GM21360 (cell line): ENCODE measurements at regions not wholly inside any gene's neighbourhood (a gene's known extent, or its start where the extent isn't known, plus 50 kb on each side); places are given as distances from the start of the nearest gene placed in this dataset.
A peak's percentile ranks its signal among the peaks of the same experiment; 100 is the strongest.

Experiments used
- ATAC-seq: cut with Tn5 transposase; IDR thresholded peaks from one replicate; pipeline ENCODE4 v1.9.1; 2021; ENCODE audit warnings: mild to moderate bottlenecking, moderate library complexity; ENCODE audit not compliant: unreplicated experiment

- ATAC-seq: no peak
These were observed 586.6 kb downstream of the INHBA start for GRCh38 chr7:41116337-41116736.

GRCh38 chr7:41114691-41115090, 588.2 kb downstream of the INHBA start:
- ATAC-seq: no peak

- no peak for ATAC-seq
These were observed 588.8 kb downstream of the INHBA start for GRCh38 chr7:41114131-41114530.

GRCh38 chr7:41113719-41114118, 589.2 kb downstream of the INHBA start:
- no peak for ATAC-seq

GRCh38 chr7:41110186-41110585, 592.7 kb downstream of the INHBA start:
- no peak for ATAC-seq

- no peak for ATAC-seq
These were observed 594.1 kb downstream of the INHBA start for GRCh38 chr7:41108821-41109220.

GRCh38 chr7:41107938-41108448, 594.9 kb downstream of the INHBA start:
- ATAC-seq: no peak

GRCh38 chr7:41107330-41107937, 595.5 kb downstream of the INHBA start:
- no peak for ATAC-seq

- ATAC-seq: no peak
These were observed 598.3 kb downstream of the INHBA start for GRCh38 chr7:41104631-41105030.

GRCh38 chr7:41103331-41103730, 599.6 kb downstream of the INHBA start:
- peak; percentile 86 for ATAC-seq

- ATAC-seq: no peak
These were observed 604.0 kb downstream of the INHBA start for GRCh38 chr7:41098846-41099245.

- no peak for ATAC-seq
These were observed 604.5 kb downstream of the INHBA start for GRCh38 chr7:41098402-41098801.

- no peak for ATAC-seq
These were observed 605.4 kb downstream of the INHBA start for GRCh38 chr7:41097501-41097900.

GRCh38 chr7:41096917-41097316, 606.0 kb downstream of the INHBA start:
- no peak for ATAC-seq

- ATAC-seq: no peak
These were observed 609.7 kb downstream of the INHBA start for GRCh38 chr7:41093141-41093540.

GRCh38 chr7:41085244-41085643, 617.6 kb downstream of the INHBA start:
- no peak for ATAC-seq

GRCh38 chr7:41084381-41084780, 618.5 kb downstream of the INHBA start:
- no peak for ATAC-seq

GRCh38 chr7:41069635-41070034, 633.3 kb downstream of the INHBA start:
- ATAC-seq: no peak

GRCh38 chr7:41067576-41067975, 635.3 kb downstream of the INHBA start:
- ATAC-seq: no peak

- no peak for ATAC-seq
These were observed 637.2 kb downstream of the INHBA start for GRCh38 chr7:41065663-41066062.

GRCh38 chr7:41063116-41063515, 639.8 kb downstream of the INHBA start:
- ATAC-seq: no peak

GRCh38 chr7:41060796-41061195, 642.1 kb downstream of the INHBA start:
- ATAC-seq: no peak

- ATAC-seq: no peak
These were observed 643.1 kb downstream of the INHBA start for GRCh38 chr7:41059796-41060195.
